Mesodermal cell (in vitro differentiated cells): ENCODE measurements at regions not wholly inside any gene's neighbourhood (a gene's known extent, or its start where the extent isn't known, plus 50 kb on each side); places are given as distances from the start of the nearest gene placed in this dataset.

Source experiments
- H3K27ac ChIP-seq: 2 replicates; pipeline ENCODE4 v1.7.0; 2013; ENCODE audit warnings: mild to moderate bottlenecking, low read depth, low read length, moderate library complexity; ENCODE audit not compliant: severe bottlenecking
- H3K36me3 ChIP-seq: 2 replicates; pipeline ENCODE4 v1.7.1; 2013; ENCODE audit warnings: mild to moderate bottlenecking, low read length, moderate library complexity; ENCODE audit not compliant: control insufficient read depth, insufficient read depth
- H3K4me1 ChIP-seq: one replicate; pipeline ENCODE4 v1.7.1; 2013; ENCODE audit warnings: mild to moderate bottlenecking, low read length; ENCODE audit not compliant: insufficient read depth, control insufficient read depth, poor library complexity, severe bottlenecking
- H3K4me3 ChIP-seq: 2 replicates; pipeline ENCODE4 v1.7.0; 2013; ENCODE audit warnings: low read length, control low read depth, mild to moderate bottlenecking; ENCODE audit not compliant: insufficient read depth, poor library complexity, severe bottlenecking; ENCODE audit errors: extremely low read depth
- H3K9me3 ChIP-seq: 2 replicates; pipeline ENCODE4 v1.7.1; 2013; ENCODE audit warnings: mild to moderate bottlenecking, low read length, moderate library complexity; ENCODE audit not compliant: control insufficient read depth
- WGBS, 2 experiments: methylation state at CpG; one replicate each; pipeline ENCODE4 v1.1.5; 2013; ENCODE audit warnings: missing lambda C conversion rate in 2 of 2; ENCODE audit not compliant: insufficient coverage in 2 of 2; 5-methylcytosine and 5-hydroxymethylcytosine counted together

DNA sequence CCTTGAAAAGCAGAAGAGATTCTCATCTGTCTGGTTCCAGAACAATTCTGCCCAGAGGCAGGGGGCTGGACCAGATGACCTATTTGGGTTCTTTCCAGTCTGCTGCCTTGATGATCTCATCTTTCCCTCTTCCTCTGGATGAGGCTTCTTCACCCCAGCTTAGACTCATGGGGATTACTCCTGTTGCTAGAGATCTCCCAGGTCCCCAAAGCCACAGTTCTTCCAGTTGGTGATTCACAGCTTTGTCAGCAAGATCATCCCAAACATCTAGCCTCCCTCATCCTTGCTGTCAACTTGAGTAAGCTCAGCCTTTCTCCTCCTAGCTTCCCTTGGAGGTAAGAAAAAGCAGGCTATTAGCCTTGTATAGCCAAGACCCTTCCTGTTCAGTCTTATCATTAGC is 64.2 kb upstream of the PJA1 start:
- no peak overlapping the region for H3K27ac ChIP-seq
- no peak overlapping the region for H3K4me3 ChIP-seq
- no peaks in the 10 kb centered on the region for H3K36me3 ChIP-seq
- peaks cover 4% of the 10 kb centered on the region for H3K4me1 ChIP-seq
- no peaks in the 10 kb centered on the region for H3K9me3 ChIP-seq

DNA sequence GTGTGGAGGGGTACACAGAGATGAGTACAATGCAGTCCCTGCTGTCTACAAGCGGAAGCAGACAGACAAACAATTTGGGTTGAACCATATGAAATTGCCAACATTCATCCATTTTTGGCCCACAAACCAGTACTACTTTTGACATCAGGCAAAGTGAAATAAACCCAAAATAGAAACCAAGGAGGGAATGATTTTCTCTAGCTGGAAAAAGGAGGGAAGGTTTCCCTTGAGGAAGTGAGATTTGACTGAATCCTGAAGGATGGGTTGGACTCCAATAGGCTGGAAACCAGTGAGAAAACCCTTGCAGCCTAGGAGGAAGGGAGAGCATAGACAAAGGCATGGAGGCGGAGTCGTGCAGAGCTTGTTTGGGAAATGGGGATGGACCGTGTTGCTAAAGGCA is 63.5 kb upstream of the PJA1 start:
- no peaks in the 10 kb centered on the region for H3K36me3 ChIP-seq
- H3K27ac ChIP-seq = no peak overlapping the region
- WGBS, 2 experiments = 67 to 100% methylated on average over 1 of the region's 4 CpGs
- H3K4me3 ChIP-seq = no peak overlapping the region
- H3K9me3 ChIP-seq = no peaks in the 10 kb centered on the region
- peaks cover 4% of the 10 kb centered on the region for H3K4me1 ChIP-seq

DNA sequence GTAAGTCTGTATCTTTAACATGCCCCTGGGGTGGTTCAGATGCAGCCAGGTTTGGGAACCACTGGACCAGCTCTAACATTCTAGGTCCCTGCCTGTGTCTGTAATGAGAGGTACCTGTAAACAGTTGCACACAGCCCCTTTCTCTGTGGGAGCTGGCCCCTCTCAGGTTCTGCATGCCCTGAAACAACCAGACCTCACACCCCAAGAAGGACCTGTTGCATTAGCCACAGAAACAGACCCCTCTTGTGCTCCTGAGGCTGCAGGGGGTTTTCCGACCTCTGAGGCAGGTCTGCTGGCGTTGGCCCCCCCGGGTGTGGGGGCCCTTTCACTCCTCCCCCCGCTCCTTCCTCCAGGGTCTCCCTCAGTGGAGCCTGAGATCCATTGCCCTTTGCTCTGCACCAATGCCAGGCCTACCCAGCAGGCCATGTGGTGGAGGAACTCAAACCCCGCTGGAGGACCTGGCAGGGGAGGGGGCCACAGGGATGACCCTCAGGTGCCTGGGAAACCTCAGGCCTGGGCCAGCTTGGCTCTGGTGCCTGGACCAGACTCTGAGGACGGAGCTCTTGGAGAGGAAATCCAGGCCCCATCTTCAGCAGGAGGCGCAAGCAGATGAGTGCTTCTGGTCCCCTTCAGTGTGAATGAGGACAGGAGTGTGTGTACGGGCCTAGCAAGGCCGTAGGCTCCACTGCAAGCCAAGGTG is 61.4 kb upstream of the PJA1 start:
- Histone ChIP-seq H3K9me3 (no peaks in the 10 kb centered on the region), H3K4me3 (no peak overlapping the region), H3K27ac (no peak overlapping the region), H3K4me1 (peaks cover 8% of the 10 kb centered on the region), H3K36me3 (no peaks in the 10 kb centered on the region)
- WGBS, 2 experiments = 79 to 90% methylated on average over 2 to 5 of the region's 9 CpGs

DNA sequence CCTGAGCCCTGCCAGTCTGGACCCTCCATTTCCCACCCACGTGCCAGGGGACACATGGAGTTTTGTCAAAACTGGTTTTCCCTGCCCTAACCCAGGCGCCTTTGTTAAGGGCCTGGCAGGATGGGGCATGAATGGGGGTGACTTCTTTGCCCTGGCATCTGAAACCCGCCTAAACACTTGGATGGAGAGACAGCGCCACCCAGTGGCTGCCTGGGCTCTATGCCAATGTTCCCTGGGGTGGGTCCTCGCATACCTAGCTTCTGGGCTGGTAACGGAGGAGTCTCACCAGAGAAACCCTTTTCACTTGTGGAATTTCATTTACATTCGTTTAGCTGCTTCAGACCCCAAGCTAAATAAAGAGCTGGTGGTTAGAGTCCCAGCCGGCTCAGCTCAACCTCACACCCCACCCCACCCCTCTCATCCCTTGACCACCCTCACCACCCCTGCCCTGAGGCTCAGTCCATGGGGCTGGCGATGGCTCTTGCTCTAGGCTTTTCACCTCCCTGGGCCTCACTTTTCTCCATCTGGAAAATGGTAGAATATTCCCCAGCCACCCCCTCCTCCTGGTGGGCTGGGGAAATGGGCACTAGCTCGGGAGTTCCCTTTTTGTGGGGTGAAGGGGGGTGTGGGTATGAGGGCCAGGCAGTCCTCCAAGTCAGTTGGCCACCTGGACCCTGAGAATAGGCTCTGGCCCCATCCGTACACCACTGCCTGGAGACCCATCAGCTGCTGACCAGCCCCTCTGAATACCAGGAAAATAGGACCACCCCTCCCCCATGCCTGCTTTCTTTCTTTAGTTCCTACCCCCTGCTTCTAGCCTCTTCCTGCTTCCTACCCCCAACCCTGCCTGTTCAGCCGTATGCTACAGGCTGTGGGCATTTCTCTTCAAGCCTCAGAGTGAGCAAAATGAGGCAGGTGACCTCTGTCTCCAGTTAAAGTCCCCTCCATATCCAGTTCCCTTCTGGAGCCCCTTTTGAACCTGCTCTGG is 57.1 kb upstream of the PJA1 start:
- Histone ChIP-seq H3K36me3 (no peaks in the 10 kb centered on the region), H3K4me3 (no peak overlapping the region), H3K9me3 (no peaks in the 10 kb centered on the region), H3K27ac (no peak overlapping the region), H3K4me1 (peaks cover 4% of the 10 kb centered on the region)
- 3 to 8% methylated on average over 4 of the region's 12 CpGs for WGBS, 2 experiments

DNA sequence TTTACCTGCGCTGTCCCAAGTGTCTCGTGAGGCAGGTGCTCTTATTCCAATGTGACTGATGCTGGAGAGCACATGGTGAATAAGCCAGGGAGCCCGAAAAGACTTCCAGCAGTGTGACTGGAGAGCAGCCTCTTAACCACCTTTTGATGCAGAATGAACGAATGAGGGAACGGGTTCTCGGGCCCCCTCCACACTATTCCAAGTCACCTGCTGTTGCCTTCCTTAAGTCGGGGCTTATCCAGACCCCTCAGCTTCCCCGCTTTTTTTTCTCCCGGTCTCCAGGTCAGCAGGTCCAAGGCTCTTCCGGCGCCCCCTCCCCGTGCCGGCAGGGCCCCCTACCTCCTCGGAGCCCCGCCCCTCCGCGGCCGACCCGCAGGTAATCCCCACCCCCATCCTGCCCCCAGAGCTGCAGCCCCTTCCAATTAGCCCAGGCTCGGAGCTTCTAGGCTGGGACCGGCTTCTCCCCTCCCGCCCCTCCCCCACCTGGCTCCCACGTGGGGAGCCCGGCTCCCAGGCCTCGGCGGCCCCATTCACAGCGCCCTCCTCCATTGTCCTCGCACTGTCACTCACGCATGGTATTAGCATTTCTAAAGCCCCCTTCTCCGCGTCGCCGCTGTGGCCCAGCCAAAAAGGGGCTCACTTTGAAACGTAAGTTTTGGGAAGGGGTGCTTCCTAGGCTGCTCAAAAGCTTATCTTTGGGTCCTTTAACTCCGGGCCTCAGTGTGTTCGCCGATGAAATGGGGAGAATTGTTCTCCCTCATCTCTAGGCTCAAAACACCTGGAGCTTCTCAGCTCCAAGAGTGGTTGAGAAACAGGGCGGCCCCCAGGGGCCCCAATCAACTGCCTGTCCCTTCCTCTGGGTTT is 56.2 kb upstream of the PJA1 start:
- 10 to 17% methylated on average over 7 to 9 of the region's 38 CpGs for WGBS, 2 experiments
- Histone ChIP-seq H3K9me3 (no peaks in the 10 kb centered on the region), H3K4me3 (no peak overlapping the region), H3K27ac (no peak overlapping the region), H3K4me1 (peaks cover 4% of the 10 kb centered on the region), H3K36me3 (no peaks in the 10 kb centered on the region)

DNA sequence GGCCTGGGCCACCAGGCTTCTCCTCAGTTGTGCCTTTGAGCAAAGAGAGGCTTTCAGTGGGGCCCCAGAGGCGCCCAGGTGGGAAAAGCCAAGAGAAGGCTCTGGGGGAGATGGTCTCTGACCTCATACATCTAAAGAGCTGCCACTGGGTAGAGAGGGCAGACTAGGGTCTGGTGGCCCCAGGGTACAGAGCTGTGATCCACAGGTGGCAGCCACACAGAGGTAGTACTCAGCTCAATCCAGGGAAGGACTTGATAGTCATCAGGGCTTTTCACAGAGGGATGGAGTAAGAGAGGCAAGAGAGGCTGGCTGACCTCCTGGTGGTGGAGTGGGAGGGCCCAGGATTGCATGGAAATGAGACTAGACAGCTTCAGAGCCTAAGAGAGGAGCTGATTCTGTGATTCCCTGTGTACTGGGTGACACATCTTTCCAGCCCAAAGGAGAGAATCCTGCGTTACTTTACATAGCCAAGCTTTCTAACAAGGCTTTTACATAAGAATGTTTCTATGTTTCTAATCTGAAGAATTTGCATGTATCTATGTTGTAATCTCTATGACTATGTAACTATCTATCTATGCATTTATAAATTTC is 53.2 kb upstream of the PJA1 start:
- no CpG with 5 or more reads among the region's 2 CpGs for WGBS, 2 experiments
- Histone ChIP-seq H3K9me3 (no peaks in the 10 kb centered on the region), H3K27ac (no peak overlapping the region), H3K4me3 (no peak overlapping the region), H3K36me3 (no peaks in the 10 kb centered on the region), H3K4me1 (peaks cover 4% of the 10 kb centered on the region)

DNA sequence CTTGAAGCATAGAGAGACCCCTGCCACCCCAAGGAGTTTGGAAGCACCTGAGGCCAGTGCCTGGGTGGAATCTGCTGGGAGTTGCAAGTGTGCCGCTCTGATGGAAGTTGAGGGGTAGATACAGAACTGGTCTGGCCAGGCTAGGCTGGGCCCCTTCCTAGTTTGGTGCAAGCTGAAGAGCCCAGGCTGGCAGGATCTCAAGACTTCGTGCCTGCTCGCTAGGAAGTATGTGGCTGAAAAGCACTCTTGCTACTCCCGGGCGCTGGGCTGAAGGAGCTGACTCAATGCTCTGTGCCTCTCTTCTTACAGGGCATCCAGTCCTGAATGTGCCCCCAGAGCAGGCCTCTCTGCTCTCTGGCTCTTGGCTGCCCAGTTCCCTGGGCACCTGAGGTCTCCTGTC is 51.7 kb upstream of the PJA1 start:
- H3K4me1 ChIP-seq = no peaks in the 10 kb centered on the region
- no peak overlapping the region for H3K27ac ChIP-seq
- no peaks in the 10 kb centered on the region for H3K36me3 ChIP-seq
- 100% methylated on average over 3 of the region's 5 CpGs; no CpG with 5 or more reads in 1 of the 2 experiments for WGBS, 2 experiments
- H3K4me3 ChIP-seq = no peak overlapping the region
- H3K9me3 ChIP-seq = no peaks in the 10 kb centered on the region

DNA sequence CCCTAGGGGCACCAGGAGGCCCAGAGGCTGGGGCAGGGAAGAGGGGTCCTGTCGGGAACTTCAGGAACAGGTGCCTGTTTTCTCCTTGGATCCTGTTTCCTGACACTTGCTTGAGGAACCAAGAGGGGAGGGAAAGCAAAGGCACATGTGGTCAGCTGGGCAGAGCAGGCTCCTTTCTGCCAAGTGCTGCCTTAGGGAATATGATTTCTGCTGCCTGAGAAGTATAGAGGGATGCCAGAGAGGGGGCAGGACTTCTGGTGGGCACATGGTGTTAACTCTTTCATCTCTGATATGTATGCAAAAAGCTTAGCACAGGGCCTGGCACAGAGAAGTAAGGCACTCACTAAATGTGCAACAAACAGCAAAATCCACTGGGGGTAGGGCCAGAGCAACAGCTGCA is 51.2 kb upstream of the PJA1 start:
- Histone ChIP-seq H3K36me3 (no peaks in the 10 kb centered on the region), H3K27ac (no peak overlapping the region), H3K4me1 (no peaks in the 10 kb centered on the region), H3K9me3 (no peaks in the 10 kb centered on the region), H3K4me3 (no peak overlapping the region)
- 63% methylated on average over 1 of the region's 1 CpG; no CpG with 5 or more reads in 1 of the 2 experiments for WGBS, 2 experiments

DNA sequence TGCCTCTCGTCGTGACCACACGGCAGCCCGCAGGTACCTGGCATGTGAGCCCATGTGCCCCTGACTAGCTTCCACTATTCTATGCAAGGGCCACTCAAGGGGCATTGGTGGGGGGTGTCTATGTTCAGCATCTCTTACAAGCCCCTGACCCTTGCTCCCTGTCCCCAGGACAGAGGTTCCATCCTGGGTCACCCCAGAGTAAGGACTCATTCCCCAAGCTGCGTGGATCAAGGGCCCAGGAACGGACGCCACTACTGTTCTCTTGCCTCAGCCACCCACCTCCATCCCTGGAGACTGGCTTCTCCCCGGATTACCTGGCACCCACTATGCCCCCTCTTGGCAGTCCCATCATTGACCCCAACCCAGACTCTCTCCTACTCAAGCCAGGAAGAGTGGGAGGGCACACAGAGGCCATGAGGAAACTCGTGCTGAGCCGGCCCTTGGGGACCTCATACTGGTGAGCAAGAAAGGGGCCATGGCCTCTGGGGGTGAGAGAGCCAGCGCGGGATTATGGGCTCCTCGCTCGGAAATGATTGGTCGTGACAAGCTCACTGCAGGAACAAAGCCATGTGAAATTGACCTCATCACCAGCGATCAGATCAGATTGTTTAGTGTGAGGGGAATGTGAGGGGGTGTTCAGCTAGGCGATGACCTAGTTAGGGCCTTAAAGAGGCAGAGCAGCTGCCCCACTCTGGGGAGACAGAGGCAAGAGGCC is 50.1 kb upstream of the PJA1 start:
- WGBS, 2 experiments = 87 to 89% methylated on average over 7 to 10 of the region's 17 CpGs
- no peak overlapping the region for H3K4me3 ChIP-seq
- no peaks in the 10 kb centered on the region for H3K4me1 ChIP-seq
- no peaks in the 10 kb centered on the region for H3K36me3 ChIP-seq
- H3K9me3 ChIP-seq = no peaks in the 10 kb centered on the region
- H3K27ac ChIP-seq = no peak overlapping the region
